Stomach (tissue), 8 donors: ENCODE measurements at regions not wholly inside any gene's neighbourhood (a gene's known extent, or its start where the extent isn't known, plus 50 kb on each side); places are given as distances from the start of the nearest gene placed in this dataset.

ENCODE experiments used
- DNase-seq, 2 donors: peaks; one replicate each; pipeline versions ENCODE4 v3.0.0 to v3.0.0-alpha.2; 2013 to 2019
- H3K27ac ChIP-seq, 5 donors: fragments of 200-600 bp in 4 of 5; sonication (generic) in 4 of 5; one replicate each; pipeline ENCODE4 v1.5.1; 2013 to 2019; ENCODE audit warnings: mild to moderate bottlenecking in 1 of 5, moderate library complexity in 1 of 5
- H3K27me3 ChIP-seq, 3 donors: fragments of 200-600 bp; sonication (generic); one replicate each; pipeline ENCODE4 v1.5.1; 2017 to 2019; ENCODE audit warnings: mixed run types in 1 of 3
- H3K36me3 ChIP-seq, 4 donors: fragments of 200-600 bp; sonication (generic); 1 replicate in 3 of 4; 2 replicates in 1 of 4; pipeline ENCODE4 v1.5.1; 2016 to 2019
- H3K4me1 ChIP-seq, 4 donors: fragments of 200-600 bp; sonication (generic); one replicate each; pipeline ENCODE4 v1.5.1; 2016 to 2019
- H3K4me3 ChIP-seq, 4 donors: fragments of 200-600 bp; sonication (generic) in 3 of 4; one replicate each; pipeline ENCODE4 v1.5.1; 2016 to 2019; ENCODE audit warnings: mild to moderate bottlenecking in 1 of 4
- H3K9me3 ChIP-seq, 4 donors: fragments of 200-600 bp; sonication (generic); one replicate each; pipeline ENCODE4 v1.5.1; 2016 to 2019
- CTCF ChIP-seq, 7 experiments: fragments of 450-650 bp in 4 of 7; fragments of 200-600 bp in 3 of 7; sonication (generic) in 3 of 7; IDR thresholded peaks; one replicate each; pipeline ENCODE4 v1.5.1; 2016 to 2019; ENCODE audit warnings: antibody characterized with exemption in 7 of 7, control low read depth in 2 of 7, mild to moderate bottlenecking in 1 of 7
- EP300 ChIP-seq: sonication (generic); formaldehyde crosslinking; IDR thresholded peaks from one replicate; pipeline ENCODE4 v1.6.1; 2017; ENCODE audit warnings: antibody characterized with exemption
- POLR2A ChIP-seq, 4 donors: fragments of 450-650 bp; IDR thresholded peaks; one replicate each; pipeline ENCODE4 v1.6.1; 2016; ENCODE audit warnings: antibody characterized with exemption in 4 of 4, control low read depth in 2 of 4, mild to moderate bottlenecking in 1 of 4, moderate library complexity in 1 of 4
- POLR2AphosphoS5 ChIP-seq, 3 donors: sonication (generic); formaldehyde crosslinking; IDR thresholded peaks; one replicate each; pipeline ENCODE4 v1.6.1; 2016; ENCODE audit warnings: antibody characterized with exemption in 3 of 3
- WGBS, 5 donors: extraction: QIAGEN DNeasy Blood & Tissue Kit in 3 of 5; methylation state at CpG; one replicate each; pipeline versions ENCODE4 v1.1.5 to v1.1.7; 2013 to 2018; 5-methylcytosine and 5-hydroxymethylcytosine counted together
- intact Hi-C: fragments of 100-400 bp; cut with DNase I; formaldehyde crosslinking; loops from one replicate; pipeline ENCODE4 v1.15.1; 2023; ENCODE audit warnings: low total_unique reads
- donor health status: healthy with polysubstance abuse.
- donor health status: Bipolar disorder and iron deficiency.
- donor health status: healthy.

DNA sequence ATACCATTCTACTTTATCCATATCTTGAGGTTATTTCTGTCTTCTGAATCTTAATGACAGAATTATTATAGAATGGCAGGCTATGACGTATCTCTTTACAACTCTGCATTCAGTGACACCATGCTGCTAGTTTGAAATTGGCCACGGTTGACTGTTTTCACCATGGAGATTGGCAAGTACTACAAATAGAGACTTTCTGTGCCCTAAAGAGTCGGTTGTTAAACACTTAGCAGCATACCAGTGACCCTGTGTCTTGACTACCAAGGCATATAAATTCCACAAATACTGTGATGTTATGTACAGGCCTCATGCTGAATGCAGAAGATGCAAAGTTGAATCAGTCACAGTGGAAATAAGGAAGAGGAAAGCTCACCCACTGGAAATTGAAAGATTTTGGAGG is 67.0 kb upstream of the CADPS start:
- H3K27ac ChIP-seq = no peak overlapping the region
- H3K9me3 ChIP-seq = peaks cover 0 to 3% (median 0%) of the 10 kb centered on the region in 4 donors
- 67 to 75% (median 71%) methylated on average over 3 of the region's 3 CpGs for WGBS, 5 donors
- DNase-seq = peak in 1 of 2 donors; percentile 12
- no peaks in the 10 kb centered on the region for H3K4me1 ChIP-seq
- H3K36me3 ChIP-seq = no peaks in the 10 kb centered on the region
- H3K4me3 ChIP-seq = no peak overlapping the region
- intact Hi-C loops = no loop called here
- no peaks in the 10 kb centered on the region for H3K27me3 ChIP-seq
- TF ChIP-seq POLR2AphosphoS5 (IDR thresholded peaks at IDR 0.05) (no peak), CTCF (IDR thresholded peaks at IDR 0.05) (no peak), POLR2A (IDR thresholded peaks at IDR 0.05) (no peak), EP300 (no peak)

- Histone ChIP-seq H3K9me3 (peaks cover 0 to 3% (median 0%) of the 10 kb centered on the region in 4 donors), H3K4me3 (no peak overlapping the region), H3K36me3 (no peaks in the 10 kb centered on the region), H3K27me3 (no peaks in the 10 kb centered on the region), H3K27ac (no peak overlapping the region), H3K4me1 (no peaks in the 10 kb centered on the region)
- no peak for DNase-seq
- intact Hi-C loops = no loop called here
- TF ChIP-seq POLR2AphosphoS5 (IDR thresholded peaks at IDR 0.05) (no peak), CTCF (IDR thresholded peaks at IDR 0.05) (no peak)
Measured at GRCh38 chr3:62942764-62943163, 67.5 kb upstream of the CADPS start.

GRCh38 chr3:62948921-62949320 is 73.7 kb upstream of the CADPS start:
- 61 to 79% (median 66%) methylated on average over 4 of the region's 4 CpGs for WGBS, 5 donors
- H3K9me3 ChIP-seq = no peaks in the 10 kb centered on the region
- peaks cover 0 to 4% (median 0%) of the 10 kb centered on the region in 3 donors for H3K27me3 ChIP-seq
- H3K4me1 ChIP-seq = no peaks in the 10 kb centered on the region
- intact Hi-C loops = no loop called here
- H3K36me3 ChIP-seq = no peaks in the 10 kb centered on the region
- TF ChIP-seq EP300 = no peak
- TF ChIP-seq CTCF (IDR thresholded peaks at IDR 0.05) = no peak
- TF ChIP-seq POLR2A (IDR thresholded peaks at IDR 0.05) = no peak
- TF ChIP-seq POLR2AphosphoS5 (IDR thresholded peaks at IDR 0.05) = no peak
- no peak overlapping the region for H3K4me3 ChIP-seq
- no peak for DNase-seq
- H3K27ac ChIP-seq = no peak overlapping the region

GRCh38 chr3:62950210-62950609 is 75.0 kb upstream of the CADPS start:
- Histone ChIP-seq H3K4me3 (no peak overlapping the region), H3K36me3 (no peaks in the 10 kb centered on the region), H3K27ac (no peak overlapping the region), H3K9me3 (no peaks in the 10 kb centered on the region), H3K4me1 (no peaks in the 10 kb centered on the region), H3K27me3 (peaks cover 0 to 4% (median 0%) of the 10 kb centered on the region in 3 donors)
- WGBS, 5 donors = 41 to 52% (median 43%) methylated on average over 4 of the region's 4 CpGs
- intact Hi-C loops = no loop called here
- no peak for DNase-seq
- no peak for TF ChIP-seq POLR2AphosphoS5 (IDR thresholded peaks at IDR 0.05)
- no peak for TF ChIP-seq CTCF (IDR thresholded peaks at IDR 0.05)
- TF ChIP-seq POLR2A (IDR thresholded peaks at IDR 0.05) = no peak
- no peak for TF ChIP-seq EP300
